Peyer's patch (tissue), 4 donors: ENCODE measurements at regions not wholly inside any gene's neighbourhood (a gene's known extent, or its start where the extent isn't known, plus 50 kb on each side); places are given as distances from the start of the nearest gene placed in this dataset.

Experiments used
- CTCF ChIP-seq, 6 experiments: fragments of 450-650 bp in 4 of 6; fragments of 200-600 bp in 2 of 6; sonication (generic) in 1 of 6; IDR thresholded peaks; one replicate each; pipeline ENCODE4 v1.5.1; 2017 to 2019; ENCODE audit warnings: antibody characterized with exemption in 6 of 6, mild to moderate bottlenecking in 3 of 6, moderate library complexity in 1 of 6
- POLR2A ChIP-seq, 2 donors: fragments of 450-650 bp; IDR thresholded peaks; one replicate each; pipeline ENCODE4 v1.5.1; 2017; ENCODE audit warnings: antibody characterized with exemption in 2 of 2, mild to moderate bottlenecking in 2 of 2, moderate library complexity in 2 of 2

- TF ChIP-seq CTCF (IDR thresholded peaks at IDR 0.05), result no peak
- TF ChIP-seq POLR2A (IDR thresholded peaks at IDR 0.05), result no peak
Observed at GRCh38 chr10:106310596-106310995, 853.9 kb downstream of the SORCS1 start.
